H9 (cell line): ENCODE measurements at regions not wholly inside any gene's neighbourhood (a gene's known extent, or its start where the extent isn't known, plus 50 kb on each side); places are given as distances from the start of the nearest gene placed in this dataset.
"Not testable (repeated sequence)": the region's sequence is repeated elsewhere in the genome, so short reads cannot be mapped to it uniquely, and the experiment has no call there.

ENCODE experiments used
- DNase-seq: peaks from one replicate; pipeline ENCODE4 v3.0.0-alpha.2; 2017
- H2AFZ ChIP-seq: one replicate; pipeline ENCODE4 v1.6.1; 2013; ENCODE audit warnings: mild to moderate bottlenecking, low read length, control low read depth, moderate library complexity
- H2AK5ac ChIP-seq: 2 replicates; pipeline ENCODE4 v1.6.1; 2013; ENCODE audit warnings: low read length, control low read depth, mixed read lengths; ENCODE audit not compliant: insufficient read length
- H2BK120ac ChIP-seq: one replicate; pipeline ENCODE4 v1.6.1; 2013; ENCODE audit warnings: low read depth, mild to moderate bottlenecking, low read length, control low read depth, inconsistent platforms; ENCODE audit not compliant: poor library complexity, severe bottlenecking
- H2BK12ac ChIP-seq: 2 replicates; pipeline ENCODE4 v1.6.1; 2013; ENCODE audit warnings: low read length, control low read depth, mixed read lengths, low read depth; ENCODE audit not compliant: insufficient read length
- H2BK15ac ChIP-seq: 2 replicates; pipeline ENCODE4 v1.6.1; 2013; ENCODE audit warnings: low read depth, low read length, control low read depth
- H2BK20ac ChIP-seq: one replicate; pipeline ENCODE4 v1.6.1; 2013; ENCODE audit warnings: low read depth, mild to moderate bottlenecking, low read length, control low read depth, inconsistent platforms; ENCODE audit not compliant: poor library complexity, severe bottlenecking
- H2BK5ac ChIP-seq: 2 replicates; pipeline ENCODE4 v1.6.1; 2013; ENCODE audit warnings: low read length, control low read depth, mixed read lengths; ENCODE audit not compliant: insufficient read length
- H3K14ac ChIP-seq: 2 replicates; pipeline ENCODE4 v1.6.1; 2013; ENCODE audit warnings: low read length, control low read depth; ENCODE audit not compliant: insufficient read depth
- H3K18ac ChIP-seq: 2 replicates; pipeline ENCODE4 v1.6.1; 2013; ENCODE audit warnings: low read depth, mild to moderate bottlenecking, mixed read lengths, low read length, control low read depth; ENCODE audit not compliant: insufficient read length
- H3K23ac ChIP-seq: 2 replicates; pipeline ENCODE4 v1.6.1; 2013; ENCODE audit warnings: low read length, control low read depth, mixed read lengths, low read depth; ENCODE audit not compliant: insufficient read length
- H3K23me2 ChIP-seq: 2 replicates; pipeline ENCODE4 v1.6.1; 2013; ENCODE audit warnings: low read depth, mild to moderate bottlenecking, mixed read lengths, low read length, control low read depth; ENCODE audit not compliant: insufficient read length, poor library complexity, severe bottlenecking
- H3K27ac ChIP-seq: 2 replicates; pipeline ENCODE4 v1.5.1; 2013; ENCODE audit warnings: low read length, control low read depth, mixed read lengths, low read depth; ENCODE audit not compliant: insufficient read length
- H3K27me3 ChIP-seq: 2 replicates; pipeline ENCODE4 v1.6.1; 2013; ENCODE audit warnings: low read length, control low read depth, inconsistent platforms; ENCODE audit not compliant: insufficient read depth
- H3K4ac ChIP-seq: 2 replicates; pipeline ENCODE4 v1.6.1; 2013; ENCODE audit warnings: low read depth, mild to moderate bottlenecking, control low read depth, inconsistent platforms, low read length, moderate library complexity
- H3K4me1 ChIP-seq: 2 replicates; pipeline ENCODE4 v1.6.1; 2013; ENCODE audit warnings: low read length, control low read depth, inconsistent platforms; ENCODE audit not compliant: insufficient read depth
- H3K4me2 ChIP-seq: 2 replicates; pipeline ENCODE4 v1.6.1; 2013; ENCODE audit warnings: low read length, control low read depth, mixed read lengths; ENCODE audit not compliant: insufficient read length, insufficient read depth
- H3K56ac ChIP-seq: 2 replicates; pipeline ENCODE4 v1.6.1; 2013; ENCODE audit warnings: low read depth, mild to moderate bottlenecking, mixed read lengths, low read length, control low read depth; ENCODE audit not compliant: insufficient read length
- H3K79me1 ChIP-seq: 2 replicates; pipeline ENCODE4 v1.6.1; 2013; ENCODE audit warnings: low read depth, mild to moderate bottlenecking, moderate library complexity, low read length, control low read depth, inconsistent platforms; ENCODE audit not compliant: insufficient read depth, poor library complexity, severe bottlenecking
- H3K79me2 ChIP-seq: 2 replicates; pipeline ENCODE4 v1.6.1; 2013; ENCODE audit warnings: low read length, control low read depth, inconsistent platforms; ENCODE audit not compliant: insufficient read depth
- H3K9ac ChIP-seq: 2 replicates; pipeline ENCODE4 v1.6.1; 2013; ENCODE audit warnings: low read length, control low read depth, mixed read lengths; ENCODE audit not compliant: insufficient read length; ENCODE audit errors: extremely low read depth
- H3K9me3 ChIP-seq: one replicate; pipeline ENCODE4 v1.6.1; 2013; ENCODE audit warnings: low read depth, low read length, inconsistent platforms; ENCODE audit not compliant: control insufficient read depth
- H3T11ph ChIP-seq: one replicate; pipeline ENCODE4 v1.6.1; 2013; ENCODE audit warnings: mild to moderate bottlenecking, low read length, control low read depth, inconsistent platforms
- H4K20me1 ChIP-seq: one replicate; pipeline ENCODE4 v1.6.1; 2013; ENCODE audit not compliant: control insufficient read depth, insufficient read length, insufficient read depth
- H4K5ac ChIP-seq: 2 replicates; pipeline ENCODE4 v1.6.1; 2013; ENCODE audit warnings: low read depth, mild to moderate bottlenecking, mixed read lengths, low read length, control low read depth; ENCODE audit not compliant: insufficient read length
- H4K8ac ChIP-seq: replicated peaks from 2 replicates; pipeline ENCODE4 v1.6.1; 2013; ENCODE audit warnings: low read length, control low read depth, mixed read lengths, low read depth; ENCODE audit not compliant: insufficient read length
- H4K91ac ChIP-seq: 2 replicates; pipeline ENCODE4 v1.6.1; 2013; ENCODE audit warnings: low read depth, mild to moderate bottlenecking, moderate library complexity, mixed read lengths, low read length, control low read depth; ENCODE audit not compliant: insufficient read length
- H3K27ac Mint-ChIP-seq, 3 experiments: 2 replicates in 2 of 3; 3 replicates in 1 of 3; pipeline ENCODE4 v1.8.0; 2020 to 2021; ENCODE audit warnings: mixed read lengths in 3 of 3, mild to moderate bottlenecking in 1 of 3, moderate library complexity in 1 of 3
- H3K27me3 Mint-ChIP-seq: 2 replicates; pipeline ENCODE4 v1.8.0; 2021; ENCODE audit warnings: low read depth, mild to moderate bottlenecking, moderate library complexity, mixed read lengths
- H3K36me3 Mint-ChIP-seq, 3 experiments: 2 replicates in 2 of 3; 3 replicates in 1 of 3; pipeline ENCODE4 v1.8.0; 2020 to 2021; ENCODE audit warnings: low read depth in 3 of 3, mixed read lengths in 3 of 3; ENCODE audit not compliant: insufficient read depth in 1 of 3
- H3K4me1 Mint-ChIP-seq, 2 experiments: 2 replicates each; pipeline ENCODE4 v1.8.0; 2020; ENCODE audit warnings: mixed read lengths in 2 of 2
- H3K4me3 Mint-ChIP-seq, 2 experiments: 2 replicates in 1 of 2; 3 replicates in 1 of 2; pipeline ENCODE4 v1.8.0; 2020 to 2021; ENCODE audit warnings: mild to moderate bottlenecking in 2 of 2, mixed read lengths in 2 of 2, moderate library complexity in 1 of 2
- H3K9me3 Mint-ChIP-seq, 2 experiments: 2 replicates in 1 of 2; 3 replicates in 1 of 2; pipeline ENCODE4 v1.8.0; 2020; ENCODE audit warnings: mild to moderate bottlenecking in 2 of 2, mixed read lengths in 2 of 2, moderate library complexity in 1 of 2
- WGBS: extraction: QIAGEN DNeasy Blood & Tissue Kit; methylation state at CpG from one replicate; pipeline ENCODE4 v1.1.7; 2013; ENCODE audit warnings: missing lambda C conversion rate, low lambda C conversion rate, mixed read lengths; ENCODE audit not compliant: insufficient read length; ENCODE audit errors: extremely low coverage; 5-methylcytosine and 5-hydroxymethylcytosine counted together
- TF ChIP-seq, protein P1 (sequence below): fragments of 200-600 bp; sonication (generic); conservative IDR thresholded peaks from 3 replicates; pipeline ENCODE4 v1.8.0; 2021; ENCODE audit warnings: antibody characterized with exemption, mild to moderate bottlenecking

DNA sequence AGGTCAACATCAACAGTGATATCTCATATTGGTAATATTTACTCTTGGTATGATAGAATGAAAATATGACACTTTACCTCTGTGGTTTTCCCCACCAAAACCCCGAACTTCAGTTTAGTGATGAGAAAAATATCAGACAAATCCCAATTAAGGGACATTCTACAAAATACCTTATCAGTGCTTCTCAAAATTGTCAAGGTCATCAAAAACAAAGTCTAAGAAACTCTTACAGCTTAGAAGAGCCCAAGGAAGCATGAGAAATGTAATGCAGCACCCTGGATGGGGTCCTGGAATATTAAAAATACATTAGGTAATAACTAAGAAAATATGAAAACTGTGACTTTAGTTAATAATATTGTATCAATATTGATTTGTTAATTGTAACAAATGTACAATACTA is 148.3 kb upstream of the TFAP2D start:
- no peak overlapping the region for H4K91ac ChIP-seq
- H3K36me3 Mint-ChIP-seq = no peaks in the 10 kb centered on the region
- H4K5ac ChIP-seq = no peak overlapping the region
- no peaks in the 10 kb centered on the region for H3K4me1 ChIP-seq
- no peak overlapping the region for H3K4me3 Mint-ChIP-seq
- H4K8ac ChIP-seq = no peak overlapping the region
- no peaks in the 10 kb centered on the region for H3K79me1 ChIP-seq
- no peak overlapping the region for H2BK120ac ChIP-seq
- H3K4me1 Mint-ChIP-seq = no peaks in the 10 kb centered on the region
- H2BK5ac ChIP-seq = no peak overlapping the region
- H2BK15ac ChIP-seq = no peak overlapping the region
- H3T11ph ChIP-seq = no peak overlapping the region
- H3K27ac ChIP-seq = no peak overlapping the region
- H3K9me3 ChIP-seq = no peaks in the 10 kb centered on the region
- no CpG with 5 or more reads among the region's 1 CpG for WGBS
- no peak overlapping the region for H3K4ac ChIP-seq
- H3K27me3 Mint-ChIP-seq = no peaks in the 10 kb centered on the region
- no peak overlapping the region for H3K56ac ChIP-seq
- no peaks in the 10 kb centered on the region for H3K27me3 ChIP-seq
- H2BK20ac ChIP-seq = no peak overlapping the region
- H2BK12ac ChIP-seq = no peak overlapping the region
- DNase-seq = no peak
- H3K23ac ChIP-seq = no peak overlapping the region
- H2AK5ac ChIP-seq = no peak overlapping the region
- no peak overlapping the region for H3K4me2 ChIP-seq
- H3K27ac Mint-ChIP-seq = no peak overlapping the region
- no peaks in the 10 kb centered on the region for H3K23me2 ChIP-seq
- no peaks in the 10 kb centered on the region for H4K20me1 ChIP-seq
- TF ChIP-seq, protein P1, sequence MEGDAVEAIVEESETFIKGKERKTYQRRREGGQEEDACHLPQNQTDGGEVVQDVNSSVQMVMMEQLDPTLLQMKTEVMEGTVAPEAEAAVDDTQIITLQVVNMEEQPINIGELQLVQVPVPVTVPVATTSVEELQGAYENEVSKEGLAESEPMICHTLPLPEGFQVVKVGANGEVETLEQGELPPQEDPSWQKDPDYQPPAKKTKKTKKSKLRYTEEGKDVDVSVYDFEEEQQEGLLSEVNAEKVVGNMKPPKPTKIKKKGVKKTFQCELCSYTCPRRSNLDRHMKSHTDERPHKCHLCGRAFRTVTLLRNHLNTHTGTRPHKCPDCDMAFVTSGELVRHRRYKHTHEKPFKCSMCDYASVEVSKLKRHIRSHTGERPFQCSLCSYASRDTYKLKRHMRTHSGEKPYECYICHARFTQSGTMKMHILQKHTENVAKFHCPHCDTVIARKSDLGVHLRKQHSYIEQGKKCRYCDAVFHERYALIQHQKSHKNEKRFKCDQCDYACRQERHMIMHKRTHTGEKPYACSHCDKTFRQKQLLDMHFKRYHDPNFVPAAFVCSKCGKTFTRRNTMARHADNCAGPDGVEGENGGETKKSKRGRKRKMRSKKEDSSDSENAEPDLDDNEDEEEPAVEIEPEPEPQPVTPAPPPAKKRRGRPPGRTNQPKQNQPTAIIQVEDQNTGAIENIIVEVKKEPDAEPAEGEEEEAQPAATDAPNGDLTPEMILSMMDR = no peak
- H3K18ac ChIP-seq = no peak overlapping the region
- H3K79me2 ChIP-seq = no peaks in the 10 kb centered on the region
- H3K9ac ChIP-seq = no peak overlapping the region
- no peak overlapping the region for H3K14ac ChIP-seq
- no peak overlapping the region for H2AFZ ChIP-seq
- peaks cover 0 to 1% of the 10 kb centered on the region in 2 experiments; a peak in 1 of 5 replicates for H3K9me3 Mint-ChIP-seq

DNA sequence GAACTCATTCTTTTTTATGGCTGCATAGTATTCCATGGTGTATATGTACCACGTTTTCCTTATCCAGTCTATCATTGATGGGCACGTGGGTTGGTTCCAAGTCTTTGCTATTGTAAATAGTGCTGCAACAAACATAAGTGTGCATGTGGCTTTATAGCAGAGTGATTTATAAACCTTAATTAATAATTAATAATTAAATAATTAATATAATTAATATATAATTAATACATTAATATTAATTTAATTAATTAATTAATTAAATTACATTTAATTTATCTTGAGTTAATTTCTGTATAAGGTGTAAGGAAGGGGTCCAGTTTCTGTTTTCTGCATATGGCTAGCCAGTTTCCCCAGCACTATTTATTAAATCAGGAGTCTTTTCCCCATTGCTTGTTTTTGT is 142.1 kb upstream of the TFAP2D start:
- H2AFZ ChIP-seq, H3K27me3 Mint-ChIP-seq, H3K27ac ChIP-seq, H2BK120ac ChIP-seq, H3K4me3 Mint-ChIP-seq, H3K4me1 Mint-ChIP-seq, H3K23ac ChIP-seq, H3K56ac ChIP-seq, H3K4me1 ChIP-seq, H3K9me3 ChIP-seq, H3K79me2 ChIP-seq, H3K4ac ChIP-seq, H2BK12ac ChIP-seq, H2BK5ac ChIP-seq, H2BK15ac ChIP-seq, H3K18ac ChIP-seq, H2AK5ac ChIP-seq, H3K79me1 ChIP-seq, H4K20me1 ChIP-seq, H4K8ac ChIP-seq, H3K36me3 Mint-ChIP-seq, H3K23me2 ChIP-seq, DNase-seq, H3T11ph ChIP-seq, H2BK20ac ChIP-seq, H4K5ac ChIP-seq, H3K9ac ChIP-seq, H3K14ac ChIP-seq, H4K91ac ChIP-seq, H3K27ac Mint-ChIP-seq, H3K4me2 ChIP-seq, H3K27me3 ChIP-seq: not testable (repeated sequence)
- H3K9me3 Mint-ChIP-seq = peaks cover 11 to 13% of the 10 kb centered on the region in 2 experiments
- no CpG with 5 or more reads among the region's 2 CpGs for WGBS
